ENCODE measurements at regions not wholly inside any gene's neighbourhood (a gene's known extent, or its start where the extent isn't known, plus 50 kb on each side); places are given as distances from the start of the nearest gene placed in this dataset.
"Not testable (repeated sequence)": the region's sequence is repeated elsewhere in the genome, so short reads cannot be mapped to it uniquely, and the experiment has no call there.

GRCh38 chr4:159026329-159026728, 76.5 kb upstream of the RAPGEF2 start:
- DNase-seq (ENCODE audit: low spot score) = no peak
- intact Hi-C loops (cut with DNase I) = no loop called here

GRCh38 chr4:159027535-159027934, 75.3 kb upstream of the RAPGEF2 start:
- intact Hi-C loops (cut with DNase I) = no loop called here

GRCh38 chr4:159029481-159029880, 73.4 kb upstream of the RAPGEF2 start:
- intact Hi-C loops (cut with DNase I) = no loop called here
- DNase-seq (ENCODE audit: low spot score) = no peak

More at GRCh38 chr4:159027535-159027934, 75.3 kb upstream of the RAPGEF2 start:
- DNase-seq (ENCODE audit: low spot score) = no peak

DNA sequence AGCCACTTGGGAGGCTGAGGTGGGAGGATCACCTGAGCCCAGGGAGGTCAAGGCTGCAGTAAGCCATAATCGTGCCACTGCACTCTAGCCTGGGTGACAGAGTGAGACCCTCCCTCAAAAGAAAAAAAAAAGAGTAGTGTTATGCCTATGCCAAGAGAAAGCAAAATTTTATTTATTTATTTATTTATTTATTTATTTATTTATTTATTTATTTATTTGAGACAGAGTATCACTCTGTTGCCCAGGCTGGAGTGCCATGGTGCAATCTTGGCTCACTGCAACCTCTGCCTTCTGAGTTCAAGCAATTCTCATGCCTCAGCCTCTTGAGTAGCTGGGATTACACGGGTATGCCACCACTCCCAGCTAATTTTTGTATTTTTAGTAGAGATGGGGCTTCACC, 72.6 kb upstream of the RAPGEF2 start:
- DNase-seq (ENCODE audit: low spot score); intact Hi-C loops (cut with DNase I): not testable (repeated sequence)

- intact Hi-C loops (cut with DNase I) = no loop called here
- DNase-seq (ENCODE audit: low spot score) = no peak
These were observed 67.3 kb upstream of the RAPGEF2 start for GRCh38 chr4:159035570-159035969.

DNA sequence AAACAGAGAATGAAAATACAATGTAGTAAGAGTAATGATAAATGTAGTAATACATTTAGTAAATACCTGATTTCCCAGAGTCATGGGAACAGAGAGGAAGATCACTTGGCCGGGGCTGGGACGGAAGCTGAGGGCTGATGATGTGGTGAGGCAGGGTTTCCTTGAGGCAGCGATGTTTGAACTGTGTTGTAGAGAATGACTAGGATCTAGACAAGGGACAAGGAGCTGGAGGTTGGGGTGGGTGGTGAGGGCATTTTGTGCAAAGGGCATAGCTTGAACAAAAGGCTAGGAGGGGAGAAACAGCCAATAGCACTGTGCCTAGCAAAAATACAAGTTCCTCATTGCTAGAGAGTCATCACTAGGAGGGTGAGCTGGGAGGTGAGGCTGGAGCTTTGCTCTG, 64.3 kb upstream of the RAPGEF2 start:
- no peak for DNase-seq (ENCODE audit: low spot score)
- intact Hi-C loops (cut with DNase I) = no loop called here

DNA sequence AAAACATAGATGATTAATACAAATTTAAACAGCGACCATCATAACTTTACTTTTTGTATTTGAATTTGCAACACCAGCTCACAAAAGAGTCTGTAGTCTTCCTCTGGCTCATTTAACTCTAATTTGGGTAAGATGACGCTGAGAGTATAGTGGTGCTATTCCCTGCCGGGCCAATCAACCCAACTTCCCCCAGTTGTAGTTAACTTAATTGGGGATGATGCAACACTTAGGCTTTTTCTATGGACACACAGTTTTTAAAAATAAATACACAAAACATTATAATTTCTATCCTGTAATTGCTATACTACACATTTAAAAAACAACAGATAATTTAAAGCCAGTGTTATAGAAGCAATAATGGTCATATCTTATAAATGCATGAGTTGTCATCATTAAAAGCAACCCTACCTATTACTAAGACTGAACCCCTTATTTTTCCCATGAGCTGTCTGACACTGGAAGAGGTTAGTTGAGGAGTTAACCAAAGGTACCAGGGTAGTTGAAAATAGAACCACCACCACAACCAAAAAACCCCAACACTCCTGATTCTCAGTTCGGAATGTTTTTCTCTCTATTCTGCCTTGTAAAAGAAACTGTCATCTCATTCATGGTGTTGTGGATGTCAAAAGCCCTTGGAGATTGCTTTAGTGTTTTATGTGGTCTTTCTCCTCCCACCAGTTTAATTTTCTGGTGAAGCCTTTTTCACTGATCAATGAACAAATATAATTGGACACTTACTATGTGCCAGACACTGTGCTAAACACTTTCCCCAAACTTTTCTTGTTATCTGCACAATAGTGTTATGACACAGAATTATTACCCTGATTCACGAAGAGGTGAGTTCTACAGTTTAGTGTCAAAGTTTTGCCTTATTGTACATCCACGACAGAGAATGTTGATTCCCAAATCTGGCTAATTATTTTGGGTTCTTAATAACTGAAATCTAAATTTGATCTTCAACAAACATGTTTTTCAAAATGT, 61.5 kb upstream of the RAPGEF2 start:
- DNase-seq (ENCODE audit: low spot score) = no peak
- intact Hi-C loops (cut with DNase I) = no loop called here

GRCh38 chr4:159042097-159042605, 60.7 kb upstream of the RAPGEF2 start:
- no peak for DNase-seq (ENCODE audit: low spot score)
- intact Hi-C loops (cut with DNase I) = no loop called here

DNA sequence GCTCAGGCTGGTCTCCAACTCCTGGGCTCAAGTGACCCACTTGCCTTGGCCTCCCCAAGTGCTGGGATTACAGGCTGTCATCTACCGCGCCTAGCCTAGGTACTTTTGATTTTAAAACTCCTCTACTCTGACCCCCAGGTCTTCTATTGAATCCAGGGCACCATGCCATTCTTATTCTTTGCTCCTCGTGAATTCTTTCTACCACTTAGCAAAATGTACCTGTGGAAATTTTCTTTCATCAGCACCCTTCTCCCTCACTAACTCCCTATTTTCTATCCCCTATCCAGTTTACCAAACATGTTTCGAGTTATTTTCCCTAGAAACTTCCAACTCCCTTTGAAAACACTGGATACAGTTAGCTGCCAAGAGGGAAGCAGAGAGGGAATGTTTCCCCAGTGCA, 60.0 kb upstream of the RAPGEF2 start:
- intact Hi-C loops (cut with DNase I) = no loop called here
- no peak for DNase-seq (ENCODE audit: low spot score)

- intact Hi-C loops (cut with DNase I) = no loop called here
- DNase-seq (ENCODE audit: low spot score) = no peak
These were observed 59.0 kb upstream of the RAPGEF2 start for GRCh38 chr4:159043861-159044260.

GRCh38 chr4:159045321-159045720, 57.6 kb upstream of the RAPGEF2 start:
- DNase-seq (ENCODE audit: low spot score) = no peak
- intact Hi-C loops (cut with DNase I) = loop anchor here (5.0 kb wide), 1 partner anchor 122 kb away; no protein-coding TSS in a partner anchor

GRCh38 chr4:159046683-159047082, 56.2 kb upstream of the RAPGEF2 start:
- intact Hi-C loops (cut with DNase I) = loop anchor here (5.0 kb wide), 1 partner anchor 121 kb away; no protein-coding TSS in a partner anchor
- no peak for DNase-seq (ENCODE audit: low spot score)

- DNase-seq (ENCODE audit: low spot score) = no peak
- intact Hi-C loops (cut with DNase I) = loop anchor here (5.0 kb wide), 1 partner anchor 120 kb away; no protein-coding TSS in a partner anchor
These were observed 55.3 kb upstream of the RAPGEF2 start for GRCh38 chr4:159047478-159048165.

- intact Hi-C loops (cut with DNase I) = loop anchor here (5.0 kb wide), 1 partner anchor 119 kb away; no protein-coding TSS in a partner anchor
- peak; percentile 78 for DNase-seq (ENCODE audit: low spot score)
These were observed 54.6 kb upstream of the RAPGEF2 start for GRCh38 chr4:159048166-159048886.

DNA sequence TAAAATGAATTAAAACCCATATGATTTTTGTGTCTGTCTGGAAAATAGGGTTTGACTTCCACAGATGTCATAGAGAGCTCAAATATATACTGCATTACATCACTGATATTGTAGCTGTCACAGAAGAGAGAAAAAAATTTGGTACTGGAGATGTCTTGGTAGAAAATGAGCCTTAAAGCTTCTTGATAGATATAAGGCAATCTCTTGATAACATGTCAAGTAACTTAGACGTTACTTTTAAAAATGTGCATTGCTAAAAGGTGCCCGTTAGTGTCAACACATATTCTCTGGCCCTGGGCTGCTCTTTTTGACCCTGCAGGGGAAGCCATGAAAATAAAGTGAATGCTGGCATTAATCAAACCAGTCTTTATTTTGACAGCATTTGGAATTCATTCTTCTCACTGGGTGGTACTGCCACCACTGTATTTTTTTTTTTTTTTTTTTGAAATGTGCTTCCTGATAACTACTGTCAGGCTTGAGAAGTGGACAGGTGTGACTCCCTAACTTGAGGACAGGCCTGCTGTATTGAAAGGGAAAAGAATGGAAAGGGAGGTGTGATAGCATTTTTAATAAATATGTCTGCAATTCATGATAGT, 53.0 kb upstream of the RAPGEF2 start:
- DNase-seq (ENCODE audit: low spot score) = no peak
- intact Hi-C loops (cut with DNase I) = loop anchor here (5.0 kb wide), 1 partner anchor 117 kb away; no protein-coding TSS in a partner anchor

GRCh38 chr4:159051245-159052071, 51.4 kb upstream of the RAPGEF2 start:
- DNase-seq (ENCODE audit: low spot score) = no peak
- intact Hi-C loops (cut with DNase I) = no loop called here

GRCh38 chr4:159052315-159052714, 50.6 kb upstream of the RAPGEF2 start:
- intact Hi-C loops (cut with DNase I) = no loop called here
- no peak for DNase-seq (ENCODE audit: low spot score)
